GM12891 (cell line): ENCODE measurements at regions not wholly inside any gene's neighbourhood (a gene's known extent, or its start where the extent isn't known, plus 50 kb on each side); places are given as distances from the start of the nearest gene placed in this dataset.

ENCODE experiments used
- POLR2A ChIP-seq: IDR thresholded peaks from 2 replicates; pipeline ENCODE4 v1.6.1; 2011; ENCODE audit warnings: low read depth, low read length, control low read depth
- POLR2AphosphoS5 ChIP-seq: IDR thresholded peaks from 2 replicates; pipeline ENCODE4 v1.6.1; 2011; ENCODE audit warnings: low read depth, low read length, control low read depth
- POU2F2 ChIP-seq: IDR thresholded peaks from 2 replicates; pipeline ENCODE4 v1.6.1; 2011; ENCODE audit warnings: low read depth, mild to moderate bottlenecking, control low read depth, low read length, moderate library complexity
- SPI1 ChIP-seq: IDR thresholded peaks from 2 replicates; pipeline ENCODE4 v1.6.1; 2011; ENCODE audit warnings: low read depth, low read length, control low read depth
- TAF1 ChIP-seq: IDR thresholded peaks from 2 replicates; pipeline ENCODE4 v1.6.1; 2011; ENCODE audit warnings: low read depth, low read length, control low read depth

- TF ChIP-seq POLR2AphosphoS5 (no peak), POLR2A (no peak), POU2F2 (no peak), SPI1 (no peak), TAF1 (no peak)
Measured at GRCh38 chr15:97156739-97157265, 803.7 kb upstream of the ARRDC4 start.
